K562 (cell line): ENCODE measurements at regions not wholly inside any gene's neighbourhood (a gene's known extent, or its start where the extent isn't known, plus 50 kb on each side); places are given as distances from the start of the nearest gene placed in this dataset.
A peak's percentile ranks its signal among the peaks of the same experiment; 100 is the strongest.

Source experiments
- ATAC-seq: fragments of 200-7000 bp; cut with Tn5 transposase; 3 replicates; pipeline ENCODE4 v1.9.1; 2020; ENCODE audit warnings: moderate library complexity
- BruUV-seq: library from RNA; stranded (reverse); fragments of 400-500 nt; replicated peaks from 2 replicates; lab custom pipeline; 2021; lab: Mats Ljungman, UMichigan
- CTCF ChIA-PET: fragments of 300-600 bp; formaldehyde crosslinking; extraction: SDS; loops from one replicate; lab custom pipeline; 2021; ENCODE audit warnings: low intra/inter-chr PET ratio; lab: Yijun Ruan, JAX
- POLR2A ChIA-PET: fragments of 300-600, 350-650 bp; sonication (Branson Sonifier 250); formaldehyde crosslinking; extraction: SDS; loops from one replicate; lab custom pipeline; 2021; ENCODE audit warnings: antibody characterized with exemption, inconsistent platforms; lab: Yijun Ruan, JAX
- DNase-seq, 4 experiments: peaks; one replicate each; pipeline versions ENCODE4 v3.0.0 to v3.0.0-alpha.2; 2011 to 2018; ENCODE audit warnings: low spot score in 3 of 4, mixed read lengths in 3 of 4; ENCODE audit errors: extremely low read depth in 1 of 4
- FAIRE-seq: peaks from 2 replicates; lab custom pipeline; 2011; peaks lifted over from hg19 to GRCh38; lab: Jason Lieb, UNC
- H2AFZ ChIP-seq: 2 replicates; pipeline ENCODE4 v1.6.0; 2011; ENCODE audit warnings: low read depth, low read length, control low read depth, inconsistent platforms
- H3K27ac ChIP-seq: fragments of 200-600 bp; 3 replicates; pipeline ENCODE4 v1.8.0; 2011; ENCODE audit warnings: low read depth, mild to moderate bottlenecking, control low read depth, inconsistent platforms, low read length, moderate library complexity, mixed read lengths; ENCODE audit errors: extremely low read depth
- H3K27me3 ChIP-seq, 2 experiments: fragments of 300-600 bp in 1 of 2; 2 replicates in 1 of 2; 3 replicates in 1 of 2; pipeline versions ENCODE4 v1.6.0 to v1.8.0; 2011; ENCODE audit warnings: inconsistent platforms in 2 of 2, low read length in 2 of 2, mild to moderate bottlenecking in 1 of 2, mixed read lengths in 1 of 2, moderate library complexity in 1 of 2; ENCODE audit not compliant: control insufficient read depth in 2 of 2, insufficient read depth in 2 of 2
- H3K36me3 ChIP-seq: fragments of 300-600 bp; 3 replicates; pipeline ENCODE4 v1.8.0; 2011; ENCODE audit warnings: mild to moderate bottlenecking, low read length, inconsistent platforms; ENCODE audit not compliant: control insufficient read depth, insufficient read depth
- H3K4me1 ChIP-seq, 2 experiments: fragments of 200-600 bp in 1 of 2; replicated peaks in 1 of 2; 2 replicates in 1 of 2; 3 replicates in 1 of 2; pipeline versions ENCODE4 v1.5.1 to v1.8.0; 2011; ENCODE audit warnings: inconsistent platforms in 2 of 2, low read length in 2 of 2, mild to moderate bottlenecking in 1 of 2, mixed read lengths in 1 of 2, moderate library complexity in 1 of 2; ENCODE audit not compliant: control insufficient read depth in 2 of 2, insufficient read depth in 2 of 2
- H3K4me2 ChIP-seq: 2 replicates; pipeline ENCODE4 v1.6.1; 2011; ENCODE audit warnings: low read length, control low read depth, inconsistent platforms, mixed read lengths; ENCODE audit not compliant: insufficient read depth
- H3K4me3 ChIP-seq: fragments of 200-600 bp; sonication (generic), shearing (Covaris generic); 2 replicates; pipeline ENCODE4 v1.5.1; 2016; ENCODE audit warnings: control low read depth, inconsistent platforms
- H3K79me2 ChIP-seq: fragments of 200-600 bp; 3 replicates; pipeline ENCODE4 v1.8.0; 2011; ENCODE audit warnings: low read length, inconsistent platforms; ENCODE audit not compliant: control insufficient read depth, insufficient read depth
- H3K9ac ChIP-seq, 2 experiments: 2 replicates each; pipeline versions ENCODE4 v1.6.0 to v1.6.1; 2011; ENCODE audit warnings: low read depth in 2 of 2, low read length in 2 of 2, control low read depth in 1 of 2, inconsistent platforms in 1 of 2, mild to moderate bottlenecking in 1 of 2, mixed read lengths in 1 of 2; ENCODE audit not compliant: insufficient read depth in 1 of 2
- H3K9me1 ChIP-seq: one replicate; pipeline ENCODE4 v1.6.0; 2011; ENCODE audit warnings: inconsistent platforms, mild to moderate bottlenecking, low read length, moderate library complexity; ENCODE audit not compliant: control insufficient read depth, insufficient read depth
- H3K9me3 ChIP-seq: replicated peaks from 2 replicates; pipeline ENCODE4 v1.5.1; 2011; ENCODE audit warnings: low read depth, low read length, inconsistent platforms; ENCODE audit not compliant: control insufficient read depth, insufficient read depth
- H4K20me1 ChIP-seq: replicated peaks from 2 replicates; pipeline ENCODE4 v1.6.1; 2011; ENCODE audit warnings: low read length, inconsistent platforms, mixed read lengths; ENCODE audit not compliant: control insufficient read depth, insufficient read depth
- C11orf30 ChIP-seq: fragments of 450-650 bp; IDR thresholded peaks from 2 replicates; pipeline ENCODE4 v1.6.1; 2016; ENCODE audit warnings: low read depth, mild to moderate bottlenecking
- FOSL1 ChIP-seq: fragments of 200-800 bp; sonication (Bioruptor generic); conservative IDR thresholded peaks from 2 replicates; pipeline ENCODE4 v1.6.1; 2016; ENCODE audit warnings: missing genetic modification characterization, missing compliant biosample characterization
- JUND ChIP-seq, 2 experiments: IDR thresholded peaks; 2 replicates in 1 of 2; 3 replicates in 1 of 2; pipeline ENCODE4 v1.6.1; 2011; ENCODE audit warnings: borderline replicate concordance in 2 of 2, low read depth in 2 of 2, low read length in 2 of 2, improper control_type of control experiment in 1 of 2, missing biosample characterization in 1 of 2, missing genetic modification characterization in 1 of 2, missing genetic modification reagents in 1 of 2
- MAFG ChIP-seq: fragments of 450-650 bp; conservative IDR thresholded peaks from 2 replicates; pipeline ENCODE4 v1.6.1; 2016; ENCODE audit warnings: missing genetic modification characterization, missing compliant biosample characterization
- MEF2A ChIP-seq: IDR thresholded peaks from 2 replicates; pipeline ENCODE4 v1.6.1; 2011; ENCODE audit warnings: low read depth, mild to moderate bottlenecking, low read length, moderate library complexity; ENCODE audit not compliant: control insufficient read depth
- NFE2 ChIP-seq: IDR thresholded peaks from 2 replicates; pipeline ENCODE4 v1.6.1; 2014; ENCODE audit warnings: antibody characterized with exemption, low read depth
- SRSF9 ChIP-seq: fragments of 200-400 bp; formaldehyde crosslinking; IDR thresholded peaks from 2 replicates; pipeline ENCODE4 v1.6.1; 2017; ENCODE audit warnings: low read depth, low read length, borderline replicate concordance
- WGBS: fragments of 100-300 bp; shearing (Covaris generic); methylation state at CpG from one replicate; pipeline ENCODE4 v1.1.6; 2016; ENCODE audit warnings: low coverage, mixed read lengths; ENCODE audit not compliant: insufficient coverage; ENCODE audit errors: missing lambda C conversion rate; 5-methylcytosine and 5-hydroxymethylcytosine counted together
- in situ Hi-C: fragments of 300-500 bp; cut with MboI; formaldehyde crosslinking; loops from 4 replicates; pipeline ENCODE4 v1.15.0; 2018; ENCODE audit warnings: inconsistent platforms, mixed read lengths
- intact Hi-C: fragments of 100-400 bp; cut with micrococcal nuclease; formaldehyde crosslinking; loops from 2 replicates; pipeline ENCODE4 v1.14.2; 2022
- TF ChIP-seq, protein P1 (sequence below): fragments of 450-650 bp; IDR thresholded peaks from 2 replicates; pipeline ENCODE4 v1.6.1; 2016; ENCODE audit warnings: missing biosample characterization, missing genetic modification characterization

DNA sequence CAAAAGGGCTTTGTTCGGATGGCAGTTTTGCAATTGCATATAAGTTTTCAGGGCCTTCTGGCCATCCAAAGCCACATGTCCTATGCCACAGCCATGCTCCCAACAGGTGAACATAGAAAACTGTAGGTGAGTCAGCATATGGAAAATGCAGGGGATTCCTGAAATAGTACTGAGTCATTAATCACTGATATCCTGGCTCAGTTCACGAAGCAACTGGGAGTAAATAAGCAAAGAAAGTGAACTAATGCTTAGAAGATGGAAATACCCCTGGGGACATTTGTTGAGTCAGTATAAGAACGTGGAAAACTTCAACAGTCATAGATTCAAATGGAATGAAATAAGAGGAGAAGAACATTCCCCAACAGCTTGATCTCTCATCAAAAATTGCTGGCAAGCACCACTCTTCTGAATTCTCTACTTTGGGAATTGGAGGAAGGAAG, 148.9 kb upstream of the RUNX1 start:
- Histone ChIP-seq H3K36me3 (no peaks in the 10 kb centered on the region; the same call in 2 of the 3 replicates), H3K9me3 (no peaks in the 10 kb centered on the region), H2AFZ (peak overlapping the region; percentile 11; the same call in 1 of the 2 replicates), H3K27me3 (no peaks in the 10 kb centered on the region), H3K27ac (no peak overlapping the region), H3K4me3 (no peak overlapping the region), H3K4me2 (no peak overlapping the region), H3K79me2 (no peaks in the 10 kb centered on the region), H4K20me1 (no peaks in the 10 kb centered on the region), H3K4me1 (peaks cover 1 to 18% of the 10 kb centered on the region in 2 experiments; a peak in 4 of 5 replicates), H3K9me1 (no peaks in the 10 kb centered on the region), H3K9ac (no peak overlapping the region)
- in situ Hi-C loops = no loop called here
- FAIRE-seq = no peak
- ChIA-PET POLR2A (interaction anchor here (0.7 to 0.9 kb wide), 2 partner anchors 311 to 1007 kb away, joined by 3 read pairs; no protein-coding TSS in a partner anchor), CTCF (no interaction called here)
- no peak for ATAC-seq
- WGBS = 27% methylated on average over 3 of the region's 3 CpGs
- intact Hi-C loops = no loop called here
- BruUV-seq = no TSS peak
- TF ChIP-seq MEF2A (peak; percentile 4; the same call in 1 of the 2 replicates), FOSL1 (tag) (peak; percentile 39; the same call in 1 of the 2 replicates), NFE2 (peak; percentile 32; the same call in 1 of the 2 replicates), MAFG (tag) (peak; percentile 55; the same call in 1 of the 2 replicates), SRSF9 (no peak), C11orf30 (peak; percentile 64; the same call in 1 of the 2 replicates), JUND (IDR thresholded peaks at IDR 0.05; ENCODE audit: borderline replicate concordance, low read depth, low read length) (no peak), JUND (tag; IDR thresholded peaks at IDR 0.05; ENCODE audit: borderline replicate concordance, low read depth, low read length) (0 out of 3 replicates have a peak, but pooled peaks have one; percentile 20)
- TF ChIP-seq, protein P1, sequence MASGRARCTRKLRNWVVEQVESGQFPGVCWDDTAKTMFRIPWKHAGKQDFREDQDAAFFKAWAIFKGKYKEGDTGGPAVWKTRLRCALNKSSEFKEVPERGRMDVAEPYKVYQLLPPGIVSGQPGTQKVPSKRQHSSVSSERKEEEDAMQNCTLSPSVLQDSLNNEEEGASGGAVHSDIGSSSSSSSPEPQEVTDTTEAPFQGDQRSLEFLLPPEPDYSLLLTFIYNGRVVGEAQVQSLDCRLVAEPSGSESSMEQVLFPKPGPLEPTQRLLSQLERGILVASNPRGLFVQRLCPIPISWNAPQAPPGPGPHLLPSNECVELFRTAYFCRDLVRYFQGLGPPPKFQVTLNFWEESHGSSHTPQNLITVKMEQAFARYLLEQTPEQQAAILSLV (tag) = no peak
- DNase-seq = no peak
